Neural cell (in vitro differentiated cells): ENCODE measurements at regions not wholly inside any gene's neighbourhood (a gene's known extent, or its start where the extent isn't known, plus 50 kb on each side); places are given as distances from the start of the nearest gene placed in this dataset.

Source experiments
- CTCF ChIP-seq: fragments of 450-650 bp; IDR thresholded peaks from 2 replicates; pipeline ENCODE4 v1.5.1; 2014; ENCODE audit warnings: antibody characterized with exemption, mild to moderate bottlenecking, moderate library complexity; ENCODE audit not compliant: poor library complexity, severe bottlenecking
- EZH2 ChIP-seq: fragments of 200-600, 300-800 bp; shearing (Covaris generic), sonication (generic); IDR thresholded peaks from 2 replicates; pipeline ENCODE4 v1.6.1; 2014; ENCODE audit warnings: antibody characterized with exemption, low read length, borderline replicate concordance, mild to moderate bottlenecking; ENCODE audit not compliant: insufficient read depth, poor library complexity, severe bottlenecking

- TF ChIP-seq CTCF (no peak), EZH2 (no peak)
Measured at GRCh38 chr19:30312582-30313352, 59.4 kb upstream of the ZNF536 start.
